GM12872 (cell line): ENCODE measurements at regions not wholly inside any gene's neighbourhood (a gene's known extent, or its start where the extent isn't known, plus 50 kb on each side); places are given as distances from the start of the nearest gene placed in this dataset.

Experiments
- CTCF ChIP-seq: IDR thresholded peaks from 3 replicates; pipeline ENCODE4 v1.5.1; 2011; ENCODE audit warnings: low read depth, mild to moderate bottlenecking, low read length, moderate library complexity; ENCODE audit not compliant: insufficient read depth

- TF ChIP-seq CTCF: no peak
These were observed 218.8 kb downstream of the CTTN start for GRCh38 chr11:70616938-70617654.

- no peak for TF ChIP-seq CTCF
These were observed 220.2 kb downstream of the CTTN start for GRCh38 chr11:70618431-70619101.

- no peak for TF ChIP-seq CTCF
These were observed 221.3 kb downstream of the CTTN start for GRCh38 chr11:70619591-70619990.

GRCh38 chr11:70620510-70621184 lies 222.3 kb downstream of the CTTN start:
- TF ChIP-seq CTCF: no peak

- TF ChIP-seq CTCF: no peak
These were observed 222.9 kb downstream of the CTTN start for GRCh38 chr11:70621241-70621640.

- no peak for TF ChIP-seq CTCF
These were observed 223.8 kb downstream of the CTTN start for GRCh38 chr11:70622091-70622490.

- no peak for TF ChIP-seq CTCF
These were observed 225.7 kb downstream of the CTTN start for GRCh38 chr11:70623906-70624597.
